Mesothelial cell of epicardium (in vitro differentiated cells): ENCODE measurements at regions not wholly inside any gene's neighbourhood (a gene's known extent, or its start where the extent isn't known, plus 50 kb on each side); places are given as distances from the start of the nearest gene placed in this dataset.
"Not testable (repeated sequence)": the region's sequence is repeated elsewhere in the genome, so short reads cannot be mapped to it uniquely, and the experiment has no call there.

Experiments used
- DNase-seq, 2 experiments: peaks; one replicate each; pipeline ENCODE4 v3.0.0; 2021; ENCODE audit warnings: low spot score in 2 of 2; ENCODE audit not compliant: unreplicated experiment in 2 of 2
- H3K27ac Mint-ChIP-seq: 2 replicates; pipeline ENCODE4 v1.8.0; 2021; ENCODE audit warnings: mixed read lengths
- H3K27me3 Mint-ChIP-seq: 2 replicates; pipeline ENCODE4 v1.8.0; 2021; ENCODE audit warnings: low read depth, mixed read lengths
- H3K36me3 Mint-ChIP-seq: 2 replicates; pipeline ENCODE4 v1.8.0; 2021; ENCODE audit warnings: mixed read lengths
- H3K4me1 Mint-ChIP-seq: 2 replicates; pipeline ENCODE4 v1.8.0; 2021; ENCODE audit warnings: mixed read lengths
- H3K4me3 Mint-ChIP-seq: 2 replicates; pipeline ENCODE4 v1.8.0; 2021; ENCODE audit warnings: mild to moderate bottlenecking, moderate library complexity, mixed read lengths
- H3K9me3 Mint-ChIP-seq: 2 replicates; pipeline ENCODE4 v1.8.0; 2021; ENCODE audit warnings: mixed read lengths
- CTCF ChIP-seq: fragments of 200-600 bp; sonication (generic); IDR thresholded peaks from one replicate; pipeline ENCODE4 v1.5.0; 2021; ENCODE audit warnings: antibody characterized with exemption; ENCODE audit not compliant: unreplicated experiment

GRCh38 chr20:58038123-58038654, 190.3 kb downstream of the ANKRD60 start:
- Mint-ChIP-seq H3K9me3 (no peaks in the 10 kb centered on the region), H3K36me3 (no peaks in the 10 kb centered on the region), H3K27ac (no peak overlapping the region), H3K27me3 (peaks cover 78% of the 10 kb centered on the region), H3K4me3 (no peak overlapping the region), H3K4me1 (no peaks in the 10 kb centered on the region)
- DNase-seq, result no peak
- no peak for TF ChIP-seq CTCF

GRCh38 chr20:58037631-58038030, 190.8 kb downstream of the ANKRD60 start:
- DNase-seq, result no peak
- Mint-ChIP-seq H3K9me3 (no peaks in the 10 kb centered on the region), H3K36me3 (no peaks in the 10 kb centered on the region), H3K27ac (no peak overlapping the region), H3K27me3 (peaks cover 80% of the 10 kb centered on the region), H3K4me3 (no peak overlapping the region), H3K4me1 (no peaks in the 10 kb centered on the region)
- TF ChIP-seq CTCF, result no peak

GRCh38 chr20:58033026-58033536, 195.4 kb downstream of the ANKRD60 start:
- TF ChIP-seq CTCF, result no peak
- Mint-ChIP-seq H3K27me3 (peaks cover 64% of the 10 kb centered on the region), H3K36me3 (no peaks in the 10 kb centered on the region), H3K9me3 (no peaks in the 10 kb centered on the region), H3K4me3 (no peak overlapping the region), H3K4me1 (no peaks in the 10 kb centered on the region), H3K27ac (no peak overlapping the region)
- no peak for DNase-seq

- H3K36me3 Mint-ChIP-seq, result no peaks in the 10 kb centered on the region
- no peaks in the 10 kb centered on the region for H3K4me1 Mint-ChIP-seq
- peaks cover 61% of the 10 kb centered on the region for H3K27me3 Mint-ChIP-seq
- no peak for TF ChIP-seq CTCF
- DNase-seq, result no peak
- H3K27ac Mint-ChIP-seq, result no peak overlapping the region
- no peaks in the 10 kb centered on the region for H3K9me3 Mint-ChIP-seq
- H3K4me3 Mint-ChIP-seq, result no peak overlapping the region
Measured at GRCh38 chr20:58032599-58032998, 195.9 kb downstream of the ANKRD60 start.

GRCh38 chr20:58031350-58031749, 197.1 kb downstream of the ANKRD60 start:
- not testable (repeated sequence) for H3K27ac Mint-ChIP-seq, H3K36me3 Mint-ChIP-seq, H3K4me1 Mint-ChIP-seq, H3K4me3 Mint-ChIP-seq, H3K9me3 Mint-ChIP-seq, DNase-seq
- peaks cover 57% of the 10 kb centered on the region for H3K27me3 Mint-ChIP-seq

- Mint-ChIP-seq H3K9me3 (no peaks in the 10 kb centered on the region), H3K4me1 (no peaks in the 10 kb centered on the region)
- no peak for DNase-seq
Measured at GRCh38 chr20:58028123-58028522, 200.3 kb downstream of the ANKRD60 start.

More at GRCh38 chr20:58028123-58028522, 200.3 kb downstream of the ANKRD60 start:
- H3K27ac Mint-ChIP-seq, result no peak overlapping the region
- no peaks in the 10 kb centered on the region for H3K36me3 Mint-ChIP-seq
- TF ChIP-seq CTCF, result no peak
- H3K27me3 Mint-ChIP-seq, result peaks cover 33% of the 10 kb centered on the region
- H3K4me3 Mint-ChIP-seq, result no peak overlapping the region
